ENCODE measurements at regions not wholly inside any gene's neighbourhood (a gene's known extent, or its start where the extent isn't known, plus 50 kb on each side); places are given as distances from the start of the nearest gene placed in this dataset.

- DNase-seq: no peak
Measured at GRCh38 chr22:47990481-47990880, 1228.0 kb downstream of the TBC1D22A start.

- DNase-seq: no peak
Measured at GRCh38 chr22:47987885-47988515, 1225.5 kb downstream of the TBC1D22A start.

GRCh38 chr22:47976219-47976618 lies 1213.8 kb downstream of the TBC1D22A start:
- no peak for DNase-seq

- no peak for DNase-seq
Measured at GRCh38 chr22:47967831-47968230, 1205.4 kb downstream of the TBC1D22A start.

- no peak for DNase-seq
Measured at GRCh38 chr22:47966316-47966715, 1203.9 kb downstream of the TBC1D22A start.

GRCh38 chr22:47965896-47966295 lies 1203.4 kb downstream of the TBC1D22A start:
- no peak for DNase-seq

- no peak for DNase-seq
Measured at GRCh38 chr22:47965066-47965465, 1202.6 kb downstream of the TBC1D22A start.

- no peak for DNase-seq
Measured at GRCh38 chr22:47963660-47964059, 1201.2 kb downstream of the TBC1D22A start.

GRCh38 chr22:47957649-47958048 lies 1195.2 kb downstream of the TBC1D22A start:
- DNase-seq: no peak

GRCh38 chr22:47954107-47954506 lies 1191.7 kb downstream of the TBC1D22A start:
- no peak for DNase-seq

GRCh38 chr22:47944941-47945340 lies 1182.5 kb downstream of the TBC1D22A start:
- no peak for DNase-seq

- DNase-seq: no peak
Measured at GRCh38 chr22:47943729-47944700, 1181.6 kb downstream of the TBC1D22A start.

GRCh38 chr22:47940211-47940610 lies 1177.8 kb downstream of the TBC1D22A start:
- no peak for DNase-seq

- DNase-seq: no peak
Measured at GRCh38 chr22:47933891-47934290, 1171.4 kb downstream of the TBC1D22A start.

GRCh38 chr22:47933226-47933625 lies 1170.8 kb downstream of the TBC1D22A start:
- DNase-seq: no peak

- no peak for DNase-seq
Measured at GRCh38 chr22:47929646-47930185, 1167.3 kb downstream of the TBC1D22A start.

GRCh38 chr22:47929073-47929472 lies 1166.6 kb downstream of the TBC1D22A start:
- no peak for DNase-seq

GRCh38 chr22:47928631-47929030 lies 1166.2 kb downstream of the TBC1D22A start:
- no peak for DNase-seq

- DNase-seq: no peak
Measured at GRCh38 chr22:47927648-47928210, 1165.3 kb downstream of the TBC1D22A start.

- DNase-seq: no peak
Measured at GRCh38 chr22:47923011-47923427, 1160.6 kb downstream of the TBC1D22A start.

- no peak for DNase-seq
Measured at GRCh38 chr22:47921906-47922305, 1159.5 kb downstream of the TBC1D22A start.

GRCh38 chr22:47920380-47920959 lies 1158.0 kb downstream of the TBC1D22A start:
- DNase-seq: no peak

- DNase-seq: no peak
Measured at GRCh38 chr22:47919893-47920292, 1157.4 kb downstream of the TBC1D22A start.
